Esophagus mucosa (tissue), 1 donor: ENCODE measurements at regions not wholly inside any gene's neighbourhood (a gene's known extent, or its start where the extent isn't known, plus 50 kb on each side); places are given as distances from the start of the nearest gene placed in this dataset.

ENCODE experiments used
- ATAC-seq: fragments of 200-7000 bp; cut with Tn5 transposase; one replicate; pipeline ENCODE4 v1.9.1; 2020
- donor health status: DM: yes; HTN: yes; CAD: no.

- no peak for ATAC-seq
Measured at GRCh38 chr13:95499811-95500712, 52.5 kb upstream of the CLDN10 start.

DNA sequence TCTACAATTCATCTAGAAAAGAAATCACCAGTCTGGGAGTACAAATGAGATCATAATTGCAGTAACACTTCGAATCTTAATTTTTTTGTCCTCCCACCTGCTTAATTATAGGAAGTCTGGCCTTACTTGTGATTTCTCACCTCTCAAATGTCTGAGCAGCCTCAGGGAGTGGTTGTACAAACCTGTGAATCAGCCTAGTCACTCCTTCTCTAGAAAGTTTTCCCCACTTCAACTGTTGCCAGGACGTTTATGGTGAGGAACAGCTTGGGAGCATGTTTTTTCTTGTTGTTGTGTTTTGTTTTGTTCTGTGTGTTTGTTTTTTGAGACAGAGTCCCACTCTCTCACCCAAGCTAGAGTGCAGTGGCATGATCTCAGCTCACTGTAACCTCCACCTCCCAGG, 50.3 kb upstream of the CLDN10 start:
- peak; percentile 78 for ATAC-seq
